OCI-LY3 (cell line): ENCODE measurements at regions not wholly inside any gene's neighbourhood (a gene's known extent, or its start where the extent isn't known, plus 50 kb on each side); places are given as distances from the start of the nearest gene placed in this dataset.

Experiments used
- H2AFZ ChIP-seq: fragments of 200-600, 300-600 bp; shearing (Covaris generic); 2 replicates; pipeline ENCODE4 v1.6.0; 2014; ENCODE audit warnings: antibody characterized with exemption, low read depth, low read length
- H3K27ac ChIP-seq: fragments of 200-600, 300-600 bp; sonication (generic); 2 replicates; pipeline ENCODE4 v1.5.1; 2014; ENCODE audit warnings: mild to moderate bottlenecking, low read length, moderate library complexity, mixed read lengths
- H3K27me3 ChIP-seq: fragments of 200-600, 300-600 bp; sonication (generic); 2 replicates; pipeline ENCODE4 v1.6.1; 2014; ENCODE audit warnings: low read depth, low read length, mixed read lengths
- H3K36me3 ChIP-seq: fragments of 200-600, 300-600 bp; sonication (generic); replicated peaks from 2 replicates; pipeline ENCODE3; 2014; ENCODE audit warnings: low read depth, low read length, mixed read lengths
- H3K4me1 ChIP-seq: fragments of 300-600, 200-600 bp; sonication (generic); 2 replicates; pipeline ENCODE4 v1.6.1; 2014; ENCODE audit warnings: low read length, mixed read lengths
- H3K4me2 ChIP-seq: fragments of 200-600, 300-600 bp; sonication (generic); 2 replicates; pipeline ENCODE4 v1.6.1; 2014; ENCODE audit warnings: low read length, mixed read lengths
- H3K4me3 ChIP-seq: fragments of 300-600, 200-600 bp; sonication (generic); 2 replicates; pipeline ENCODE4 v1.5.1; 2014; ENCODE audit warnings: antibody characterized with exemption, mild to moderate bottlenecking, low read length, moderate library complexity
- H3K79me2 ChIP-seq: fragments of 300-600, 200-600 bp; shearing (Covaris generic); 2 replicates; pipeline ENCODE4 v1.6.1; 2014; ENCODE audit warnings: mild to moderate bottlenecking, low read length, mixed read lengths
- H3K9ac ChIP-seq: fragments of 300-600, 200-600 bp; shearing (Covaris generic); 2 replicates; pipeline ENCODE4 v1.6.0; 2014; ENCODE audit warnings: mild to moderate bottlenecking, low read length, moderate library complexity
- H3K9me3 ChIP-seq: fragments of 200-600, 300-600 bp; shearing (Covaris generic); 2 replicates; pipeline ENCODE4 v1.6.1; 2014; ENCODE audit warnings: low read length, mixed read lengths; ENCODE audit not compliant: insufficient read depth
- H4K20me1 ChIP-seq: fragments of 200-600, 300-600 bp; sonication (generic); 2 replicates; pipeline ENCODE4 v1.6.1; 2016; ENCODE audit warnings: low read length, mixed read lengths; ENCODE audit not compliant: insufficient read depth
- EZH2phosphoT487 ChIP-seq: fragments of 200-600 bp; shearing (Covaris generic); IDR thresholded peaks from 2 replicates; pipeline ENCODE4 v1.6.1; 2018; ENCODE audit warnings: antibody characterized with exemption, mixed run types, low read depth
- TF ChIP-seq, protein P1 (sequence below): fragments of 200-600, 300-600 bp; sonication (generic); IDR thresholded peaks from 2 replicates; pipeline ENCODE4 v1.5.1; 2014; ENCODE audit warnings: antibody characterized with exemption, low read length, low read depth

GRCh38 chr16:9521749-9522370, 430.4 kb downstream of the HAPSTR1 start:
- no peak overlapping the region for H3K4me2 ChIP-seq

GRCh38 chr16:9522614-9523013, 431.2 kb downstream of the HAPSTR1 start:
- no peaks in the 10 kb centered on the region for H3K9me3 ChIP-seq
- H4K20me1 ChIP-seq: no peaks in the 10 kb centered on the region
- no peaks in the 10 kb centered on the region for H3K4me1 ChIP-seq
- TF ChIP-seq, protein P1, sequence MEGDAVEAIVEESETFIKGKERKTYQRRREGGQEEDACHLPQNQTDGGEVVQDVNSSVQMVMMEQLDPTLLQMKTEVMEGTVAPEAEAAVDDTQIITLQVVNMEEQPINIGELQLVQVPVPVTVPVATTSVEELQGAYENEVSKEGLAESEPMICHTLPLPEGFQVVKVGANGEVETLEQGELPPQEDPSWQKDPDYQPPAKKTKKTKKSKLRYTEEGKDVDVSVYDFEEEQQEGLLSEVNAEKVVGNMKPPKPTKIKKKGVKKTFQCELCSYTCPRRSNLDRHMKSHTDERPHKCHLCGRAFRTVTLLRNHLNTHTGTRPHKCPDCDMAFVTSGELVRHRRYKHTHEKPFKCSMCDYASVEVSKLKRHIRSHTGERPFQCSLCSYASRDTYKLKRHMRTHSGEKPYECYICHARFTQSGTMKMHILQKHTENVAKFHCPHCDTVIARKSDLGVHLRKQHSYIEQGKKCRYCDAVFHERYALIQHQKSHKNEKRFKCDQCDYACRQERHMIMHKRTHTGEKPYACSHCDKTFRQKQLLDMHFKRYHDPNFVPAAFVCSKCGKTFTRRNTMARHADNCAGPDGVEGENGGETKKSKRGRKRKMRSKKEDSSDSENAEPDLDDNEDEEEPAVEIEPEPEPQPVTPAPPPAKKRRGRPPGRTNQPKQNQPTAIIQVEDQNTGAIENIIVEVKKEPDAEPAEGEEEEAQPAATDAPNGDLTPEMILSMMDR: no peak
- TF ChIP-seq EZH2phosphoT487: no peak
- no peak overlapping the region for H3K4me2 ChIP-seq
- no peaks in the 10 kb centered on the region for H3K79me2 ChIP-seq
- H3K36me3 ChIP-seq: no peaks in the 10 kb centered on the region
- H3K4me3 ChIP-seq: no peak overlapping the region
- no peak overlapping the region for H2AFZ ChIP-seq
- H3K27ac ChIP-seq: no peak overlapping the region
- H3K9ac ChIP-seq: no peak overlapping the region
- 0 out of 2 replicates have a peak, but pooled peaks cover 2% of the 10 kb centered on the region for H3K27me3 ChIP-seq

More at GRCh38 chr16:9521749-9522370, 430.4 kb downstream of the HAPSTR1 start:
- no peak for TF ChIP-seq EZH2phosphoT487
- TF ChIP-seq, protein P1: no peak
- Histone ChIP-seq H3K27me3 (0 out of 2 replicates have a peak, but pooled peaks cover 2% of the 10 kb centered on the region), H2AFZ (no peak overlapping the region), H3K9me3 (no peaks in the 10 kb centered on the region), H3K4me1 (no peaks in the 10 kb centered on the region), H3K9ac (no peak overlapping the region), H3K79me2 (no peaks in the 10 kb centered on the region), H3K27ac (no peak overlapping the region), H3K4me3 (no peak overlapping the region), H4K20me1 (no peaks in the 10 kb centered on the region), H3K36me3 (no peaks in the 10 kb centered on the region)

DNA sequence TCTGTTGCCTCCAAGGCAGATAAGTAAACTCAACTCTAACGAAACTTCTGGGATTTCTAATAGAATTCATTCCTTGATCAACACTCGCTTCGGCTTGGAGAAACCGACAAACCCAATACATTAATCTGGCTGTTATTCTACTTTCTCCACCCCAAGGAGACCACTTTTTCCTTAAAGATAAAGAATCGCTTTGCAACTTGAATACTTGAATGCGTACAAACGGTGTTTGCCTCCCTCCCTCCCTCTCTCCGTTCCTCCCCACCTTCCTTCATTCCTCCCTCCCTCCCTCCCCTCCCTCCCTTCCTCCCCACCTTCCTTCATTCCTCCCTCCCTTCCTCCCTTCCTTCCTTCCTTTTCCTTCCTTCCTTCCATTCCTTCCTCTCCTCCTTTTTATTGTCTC, 432.6 kb downstream of the HAPSTR1 start:
- H3K27me3 ChIP-seq: no peaks in the 10 kb centered on the region
- H3K4me1 ChIP-seq: no peaks in the 10 kb centered on the region
- no peak overlapping the region for H3K4me2 ChIP-seq
- H3K9ac ChIP-seq: no peak overlapping the region
- no peaks in the 10 kb centered on the region for H3K79me2 ChIP-seq
- H3K36me3 ChIP-seq: no peaks in the 10 kb centered on the region
- no peak overlapping the region for H3K4me3 ChIP-seq
- no peaks in the 10 kb centered on the region for H3K9me3 ChIP-seq
- no peaks in the 10 kb centered on the region for H4K20me1 ChIP-seq
- H2AFZ ChIP-seq: no peak overlapping the region
- H3K27ac ChIP-seq: no peak overlapping the region
- no peak for TF ChIP-seq EZH2phosphoT487
- TF ChIP-seq, protein P1: no peak

DNA sequence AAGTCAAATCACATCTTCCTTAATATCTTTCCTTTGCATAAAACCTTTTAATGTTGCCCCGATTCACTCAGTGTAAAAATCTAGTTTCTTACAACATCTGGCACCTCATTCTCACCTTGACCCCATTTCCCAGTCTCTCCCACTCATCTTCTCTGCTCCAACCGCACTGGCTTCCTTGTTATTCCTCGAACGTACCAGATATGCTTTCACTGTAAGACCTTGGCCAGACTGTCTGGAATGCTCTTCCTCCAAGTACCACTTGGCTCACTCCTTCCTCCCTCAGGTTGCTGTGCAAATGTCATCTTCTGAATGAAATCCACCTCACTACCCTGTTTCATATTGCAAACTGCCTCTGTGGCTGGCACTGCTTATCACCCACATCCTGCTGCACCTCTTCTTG, 433.6 kb downstream of the HAPSTR1 start:
- H3K79me2 ChIP-seq: no peaks in the 10 kb centered on the region
- no peaks in the 10 kb centered on the region for H3K4me1 ChIP-seq
- TF ChIP-seq, protein P1: no peak
- TF ChIP-seq EZH2phosphoT487: no peak
- no peaks in the 10 kb centered on the region for H3K36me3 ChIP-seq
- no peak overlapping the region for H3K4me2 ChIP-seq
- H2AFZ ChIP-seq: no peak overlapping the region
- no peak overlapping the region for H3K4me3 ChIP-seq
- H4K20me1 ChIP-seq: no peaks in the 10 kb centered on the region
- H3K9me3 ChIP-seq: no peaks in the 10 kb centered on the region
- no peaks in the 10 kb centered on the region for H3K27me3 ChIP-seq
- H3K9ac ChIP-seq: no peak overlapping the region
- H3K27ac ChIP-seq: no peak overlapping the region
